Neural cell (in vitro differentiated cells): ENCODE measurements at regions not wholly inside any gene's neighbourhood (a gene's known extent, or its start where the extent isn't known, plus 50 kb on each side); places are given as distances from the start of the nearest gene placed in this dataset.

Source experiments
- H2AFZ ChIP-seq: fragments of 200-600, 300-800 bp; sonication (generic), shearing (Covaris generic); 2 replicates; pipeline ENCODE4 v1.6.0; 2014; ENCODE audit warnings: low read depth, mild to moderate bottlenecking, antibody characterized with exemption, low read length, moderate library complexity
- H3F3A ChIP-seq: fragments of 200-600 bp; shearing (Covaris generic); 2 replicates; pipeline ENCODE4 v1.6.1; 2016; ENCODE audit warnings: mild to moderate bottlenecking, moderate library complexity, mixed read lengths, antibody characterized with exemption, low read length; ENCODE audit not compliant: insufficient read depth, poor library complexity, severe bottlenecking
- H3K27ac ChIP-seq: fragments of 200-600, 300-800 bp; sonication (generic), shearing (Covaris generic); 2 replicates; pipeline ENCODE4 v1.5.1; 2014; ENCODE audit warnings: mild to moderate bottlenecking, low read length, moderate library complexity
- H3K27me3 ChIP-seq: fragments of 300-800, 200-600 bp; sonication (generic), shearing (Covaris generic); 2 replicates; pipeline ENCODE4 v1.6.0; 2014; ENCODE audit warnings: mild to moderate bottlenecking, low read depth, low read length, moderate library complexity; ENCODE audit not compliant: insufficient read depth
- H3K36me3 ChIP-seq: fragments of 300-800, 200-600 bp; sonication (generic), shearing (Covaris generic); 2 replicates; pipeline ENCODE4 v1.5.1; 2014; ENCODE audit warnings: mild to moderate bottlenecking, antibody characterized with exemption, low read length, moderate library complexity; ENCODE audit not compliant: insufficient read depth
- H3K4me2 ChIP-seq: fragments of 300-800, 200-600 bp; sonication (generic), shearing (Covaris generic); 2 replicates; pipeline ENCODE4 v1.6.0; 2014; ENCODE audit warnings: mild to moderate bottlenecking, low read length
- H3K4me3 ChIP-seq: fragments of 300-800, 200-600 bp; sonication (generic), shearing (Covaris generic); 2 replicates; pipeline ENCODE4 v1.5.1; 2014; ENCODE audit warnings: mild to moderate bottlenecking, low read length, moderate library complexity
- H3K79me2 ChIP-seq: fragments of 200-600 bp; shearing (Covaris generic); replicated peaks from 2 replicates; pipeline ENCODE4 v1.6.0; 2014; ENCODE audit warnings: mild to moderate bottlenecking, low read length, moderate library complexity; ENCODE audit not compliant: insufficient read depth
- H3K9ac ChIP-seq: fragments of 300-800, 200-600 bp; sonication (generic), shearing (Covaris generic); 2 replicates; pipeline ENCODE4 v1.6.1; 2016; ENCODE audit warnings: mild to moderate bottlenecking, low read length, mixed read lengths
- H3K9me2 ChIP-seq: fragments of 200-600 bp; shearing (Covaris generic); 2 replicates; pipeline ENCODE4 v1.6.1; 2016; ENCODE audit warnings: mild to moderate bottlenecking, low read length, mixed read lengths; ENCODE audit not compliant: insufficient read depth
- H3K9me3 ChIP-seq: fragments of 200-600, 300-800 bp; sonication (generic), shearing (Covaris generic); 2 replicates; pipeline ENCODE4 v1.6.1; 2016; ENCODE audit warnings: mild to moderate bottlenecking, mixed run types, low read length, moderate library complexity, mixed read lengths
- H4K20me1 ChIP-seq: fragments of 200-600 bp; shearing (Covaris generic); 2 replicates; pipeline ENCODE4 v1.6.1; 2016; ENCODE audit warnings: mild to moderate bottlenecking, mixed run types; ENCODE audit not compliant: insufficient read depth
- CTCF ChIP-seq: fragments of 450-650 bp; IDR thresholded peaks from 2 replicates; pipeline ENCODE4 v1.5.1; 2014; ENCODE audit warnings: antibody characterized with exemption, mild to moderate bottlenecking, moderate library complexity; ENCODE audit not compliant: poor library complexity, severe bottlenecking
- EP300 ChIP-seq: fragments of 450-650 bp; conservative IDR thresholded peaks from 2 replicates; pipeline ENCODE4 v1.6.1; 2014; ENCODE audit warnings: antibody characterized with exemption, mild to moderate bottlenecking, moderate library complexity; ENCODE audit not compliant: poor library complexity, severe bottlenecking
- EZH2 ChIP-seq: fragments of 200-600, 300-800 bp; shearing (Covaris generic), sonication (generic); IDR thresholded peaks from 2 replicates; pipeline ENCODE4 v1.6.1; 2014; ENCODE audit warnings: antibody characterized with exemption, low read length, borderline replicate concordance, mild to moderate bottlenecking; ENCODE audit not compliant: insufficient read depth, poor library complexity, severe bottlenecking
- MXI1 ChIP-seq: fragments of 450-650 bp; conservative IDR thresholded peaks from 2 replicates; pipeline ENCODE4 v1.6.1; 2014; ENCODE audit warnings: antibody characterized with exemption, mild to moderate bottlenecking; ENCODE audit not compliant: poor library complexity, severe bottlenecking
- POLR2AphosphoS5 ChIP-seq: IDR thresholded peaks from 2 replicates; pipeline ENCODE4 v1.6.1; 2012
- RAD21 ChIP-seq: fragments of 450-650 bp; conservative IDR thresholded peaks from 2 replicates; pipeline ENCODE4 v1.6.1; 2014; ENCODE audit warnings: antibody characterized with exemption, mild to moderate bottlenecking, moderate library complexity
- REST ChIP-seq: IDR thresholded peaks from 2 replicates; pipeline ENCODE4 v1.6.1; 2012; ENCODE audit warnings: borderline replicate concordance
- SMC3 ChIP-seq: fragments of 450-650 bp; conservative IDR thresholded peaks from 2 replicates; pipeline ENCODE4 v1.6.1; 2014; ENCODE audit warnings: antibody characterized with exemption, mild to moderate bottlenecking, moderate library complexity; ENCODE audit not compliant: poor library complexity
- TAF1 ChIP-seq: IDR thresholded peaks from 2 replicates; pipeline ENCODE4 v1.6.1; 2012; ENCODE audit warnings: low read depth

DNA sequence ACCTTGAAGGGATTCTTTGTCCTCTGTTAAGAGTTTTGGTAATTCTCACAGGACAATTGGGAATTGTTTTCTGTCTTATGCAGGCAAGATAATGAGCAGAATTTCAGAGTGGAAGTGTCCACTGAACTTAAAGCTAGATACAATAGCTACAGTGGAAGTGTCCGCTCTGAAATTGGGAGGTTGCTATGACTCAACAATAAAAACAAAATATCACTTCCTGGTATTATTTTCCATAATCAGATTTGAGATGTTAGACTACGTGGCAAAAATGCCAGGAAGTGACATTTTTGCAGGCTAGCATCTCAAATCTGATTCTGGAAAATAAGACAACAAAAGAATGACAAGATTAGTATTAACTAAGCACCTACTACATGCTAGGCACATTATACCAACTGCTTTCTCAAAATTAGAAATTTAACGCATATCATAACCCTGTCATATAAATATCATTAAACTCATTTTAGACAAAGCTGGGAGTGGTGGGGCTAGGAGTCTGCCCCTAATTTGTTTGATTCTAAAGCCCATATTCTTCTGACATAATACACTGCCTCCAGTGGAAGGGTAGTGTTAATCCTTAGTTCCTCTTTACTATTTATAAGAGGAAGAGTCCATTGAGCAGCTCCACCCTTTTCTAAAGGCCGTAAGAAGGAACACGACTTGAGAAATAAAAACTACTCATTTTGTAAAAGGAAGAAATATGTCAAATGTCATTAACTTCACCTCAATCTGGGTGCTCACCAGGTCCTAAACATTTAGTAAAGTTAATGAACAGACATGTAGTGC, 266.9 kb upstream of the STT3B start:
- no peak for TF ChIP-seq EP300
- no peak for TF ChIP-seq CTCF
- TF ChIP-seq EZH2 = no peak
- TF ChIP-seq MXI1 = no peak
- TF ChIP-seq POLR2AphosphoS5 = no peak
- no peak for TF ChIP-seq REST
- TF ChIP-seq RAD21 = no peak
- no peak for TF ChIP-seq TAF1
- H3K9ac ChIP-seq = no peak overlapping the region
- H3K4me3 ChIP-seq = no peak overlapping the region
- no peaks in the 10 kb centered on the region for H3K9me3 ChIP-seq
- no peaks in the 10 kb centered on the region for H4K20me1 ChIP-seq
- no peaks in the 10 kb centered on the region for H3K79me2 ChIP-seq
- H3K27me3 ChIP-seq = no peaks in the 10 kb centered on the region
- no peaks in the 10 kb centered on the region for H3K36me3 ChIP-seq
- H3K9me2 ChIP-seq = no peaks in the 10 kb centered on the region
- no peak overlapping the region for H2AFZ ChIP-seq
- H3K27ac ChIP-seq = no peak overlapping the region
- no peak overlapping the region for H3K4me2 ChIP-seq
- H3F3A ChIP-seq = no peaks in the 10 kb centered on the region

- Histone ChIP-seq H3K36me3 (no peaks in the 10 kb centered on the region), H3K4me3 (no peak overlapping the region)
Measured at GRCh38 chr3:31268868-31269267, 263.9 kb upstream of the STT3B start.

GRCh38 chr3:31270010-31270409, 262.7 kb upstream of the STT3B start:
- Histone ChIP-seq H3K27ac (no peak overlapping the region), H4K20me1 (no peaks in the 10 kb centered on the region), H3K79me2 (no peaks in the 10 kb centered on the region), H2AFZ (no peak overlapping the region), H3K27me3 (no peaks in the 10 kb centered on the region), H3K4me3 (no peak overlapping the region), H3F3A (no peaks in the 10 kb centered on the region), H3K9me3 (no peaks in the 10 kb centered on the region), H3K36me3 (no peaks in the 10 kb centered on the region), H3K4me2 (no peak overlapping the region), H3K9me2 (no peaks in the 10 kb centered on the region), H3K9ac (no peak overlapping the region)
- TF ChIP-seq CTCF (no peak), EZH2 (no peak), POLR2AphosphoS5 (no peak), MXI1 (no peak), SMC3 (no peak), RAD21 (no peak), TAF1 (no peak), REST (no peak), EP300 (no peak)

More at GRCh38 chr3:31268868-31269267, 263.9 kb upstream of the STT3B start:
- Histone ChIP-seq H3K4me2 (no peak overlapping the region), H3K79me2 (no peaks in the 10 kb centered on the region), H3K9ac (no peak overlapping the region), H3K27me3 (no peaks in the 10 kb centered on the region), H3K9me2 (no peaks in the 10 kb centered on the region), H3K9me3 (no peaks in the 10 kb centered on the region), H2AFZ (no peak overlapping the region), H3K27ac (no peak overlapping the region), H4K20me1 (no peaks in the 10 kb centered on the region), H3F3A (no peaks in the 10 kb centered on the region)
- TF ChIP-seq SMC3 (no peak), TAF1 (no peak), POLR2AphosphoS5 (no peak)
